CD4-positive, alpha-beta T cell (primary cell): ENCODE measurements at regions not wholly inside any gene's neighbourhood (a gene's known extent, or its start where the extent isn't known, plus 50 kb on each side); places are given as distances from the start of the nearest gene placed in this dataset.

Source experiments
- ATAC-seq: fragments of 200-7000 bp; cut with Tn5 transposase; one replicate; pipeline ENCODE4 v1.10.0; 2022; ENCODE audit warnings: mild to moderate bottlenecking; ENCODE audit not compliant: poor library complexity
- CTCF ChIA-PET: fragments of 350-600 bp; sonication (Branson Sonifier 250); formaldehyde crosslinking; loops from one replicate; lab custom pipeline; 2021; ENCODE audit warnings: antibody characterized with exemption, inconsistent platforms; lab: Charles Lee
- POLR2A ChIA-PET: fragments of 350-600 bp; sonication (Branson Sonifier 250); formaldehyde crosslinking; loops from one replicate; lab custom pipeline; 2021; ENCODE audit warnings: antibody characterized with exemption, inconsistent platforms; lab: Charles Lee
- DNase-seq, 14 experiments: peaks; one replicate each; pipeline ENCODE4 v3.0.0-alpha.2; 2013 to 2020; ENCODE audit warnings: mixed read lengths in 2 of 14
- H3K27ac ChIP-seq, 2 donors: one replicate each; pipeline versions ENCODE4 v1.5.1 to v1.7.0; 2013; ENCODE audit warnings: low read length in 2 of 2, low read depth in 1 of 2, mild to moderate bottlenecking in 1 of 2
- H3K27me3 ChIP-seq, 2 experiments: 1 replicate in 1 of 2; 2 replicates in 1 of 2; pipeline versions ENCODE4 v1.6.1 to v1.7.0; 2013; ENCODE audit warnings: low read length in 2 of 2, control low read depth in 1 of 2, mild to moderate bottlenecking in 1 of 2, moderate library complexity in 1 of 2; ENCODE audit not compliant: insufficient read depth in 2 of 2, control insufficient read depth in 1 of 2
- H3K36me3 ChIP-seq: one replicate; pipeline ENCODE4 v1.6.1; 2013; ENCODE audit warnings: low read length, control low read depth; ENCODE audit not compliant: insufficient read depth
- H3K4me1 ChIP-seq: one replicate; pipeline ENCODE4 v1.6.1; 2013; ENCODE audit warnings: low read length, control low read depth; ENCODE audit not compliant: insufficient read depth
- H3K4me3 ChIP-seq: one replicate; pipeline ENCODE4 v1.5.1; 2013; ENCODE audit warnings: mild to moderate bottlenecking, low read length, moderate library complexity
- H3K9me3 ChIP-seq, 2 experiments: 1 replicate in 1 of 2; 2 replicates in 1 of 2; pipeline versions ENCODE4 v1.6.1 to v1.7.0; 2013; ENCODE audit warnings: low read length in 2 of 2, mild to moderate bottlenecking in 2 of 2, control low read depth in 1 of 2, moderate library complexity in 1 of 2; ENCODE audit not compliant: control insufficient read depth in 1 of 2, insufficient read depth in 1 of 2
- H3K27ac Mint-ChIP-seq: one replicate; pipeline ENCODE4 v1.8.0; 2020; ENCODE audit warnings: mixed read lengths
- H3K27me3 Mint-ChIP-seq: one replicate; pipeline ENCODE4 v1.8.0; 2021; ENCODE audit warnings: mixed read lengths
- H3K36me3 Mint-ChIP-seq: one replicate; pipeline ENCODE4 v1.8.0; 2021; ENCODE audit warnings: low read depth, mixed read lengths
- H3K4me1 Mint-ChIP-seq: one replicate; pipeline ENCODE4 v1.8.0; 2021; ENCODE audit warnings: low read depth, mixed read lengths
- H3K4me3 Mint-ChIP-seq: one replicate; pipeline ENCODE4 v1.8.0; 2020; ENCODE audit warnings: mild to moderate bottlenecking, mixed read lengths
- H3K9me3 Mint-ChIP-seq: one replicate; pipeline ENCODE4 v1.8.0; 2020; ENCODE audit warnings: mixed read lengths
- CTCF ChIP-seq: fragments of 200-600 bp; IDR thresholded peaks from one replicate; pipeline ENCODE4 v1.8.0; 2022; ENCODE audit warnings: antibody characterized with exemption, mild to moderate bottlenecking
- intact Hi-C, 2 experiments: fragments of 100-400 bp; cut with DNase I in 1 of 2; cut with micrococcal nuclease in 1 of 2; formaldehyde crosslinking; loops; one replicate each; pipeline versions ENCODE4 v1.15.1 to v1.9.0; 2023 to 2025; cut with DNase I, micrococcal nuclease

- Mint-ChIP-seq H3K4me1 (no peaks in the 10 kb centered on the region), H3K27ac (no peak overlapping the region), H3K27me3 (peaks cover 55% of the 10 kb centered on the region), H3K4me3 (no peak overlapping the region), H3K9me3 (no peaks in the 10 kb centered on the region), H3K36me3 (no peaks in the 10 kb centered on the region)
- no peak overlapping the region for H3K27ac ChIP-seq
- H3K36me3 ChIP-seq: no peaks in the 10 kb centered on the region
- H3K9me3 ChIP-seq: no peaks in the 10 kb centered on the region
- H3K4me3 ChIP-seq: no peak overlapping the region
- no peaks in the 10 kb centered on the region for H3K4me1 ChIP-seq
- no peak for TF ChIP-seq CTCF
- peaks cover 5 to 8% of the 10 kb centered on the region in 2 experiments for H3K27me3 ChIP-seq
- DNase-seq (no peak), ATAC-seq (no peak)
- CTCF ChIA-PET: no interaction called here
- POLR2A ChIA-PET: no interaction called here
- intact Hi-C loops: no loop called here
Observed at GRCh38 chr4:18582841-18583240, 561.3 kb upstream of the LCORL start.

DNA sequence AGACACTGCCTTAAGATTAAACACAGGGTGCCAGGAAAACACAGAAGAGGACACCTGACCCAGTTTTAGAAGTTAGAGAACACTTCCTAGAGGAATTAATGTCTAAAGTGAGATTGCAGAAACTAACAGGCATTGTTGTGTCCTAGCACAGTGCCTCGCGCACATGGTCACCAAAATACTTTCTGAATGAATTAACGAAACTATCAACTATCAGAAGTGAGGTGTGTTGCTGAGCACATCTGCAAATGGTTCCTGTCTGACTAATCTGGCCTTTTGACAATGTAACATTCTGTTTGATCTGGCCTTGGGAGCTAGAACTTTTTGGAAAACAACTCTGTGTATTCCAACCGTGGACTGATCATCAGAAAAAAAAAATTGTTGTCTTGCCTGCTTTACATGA, 556.8 kb upstream of the LCORL start:
- no peaks in the 10 kb centered on the region for H3K36me3 ChIP-seq
- H3K27ac ChIP-seq: no peak overlapping the region
- Mint-ChIP-seq H3K4me3 (no peak overlapping the region), H3K4me1 (no peaks in the 10 kb centered on the region), H3K27ac (no peak overlapping the region), H3K36me3 (no peaks in the 10 kb centered on the region), H3K9me3 (no peaks in the 10 kb centered on the region), H3K27me3 (peaks cover 34% of the 10 kb centered on the region)
- no peak for TF ChIP-seq CTCF
- ATAC-seq (no peak), DNase-seq (no peak)
- ChIA-PET POLR2A (no interaction called here), CTCF (no interaction called here)
- no peaks in the 10 kb centered on the region for H3K4me1 ChIP-seq
- H3K9me3 ChIP-seq: no peaks in the 10 kb centered on the region
- intact Hi-C loops: no loop called here
- peaks cover 3 to 11% of the 10 kb centered on the region in 2 experiments for H3K27me3 ChIP-seq
- no peak overlapping the region for H3K4me3 ChIP-seq

GRCh38 chr4:18572481-18572880, 550.9 kb upstream of the LCORL start:
- no peak overlapping the region for H3K4me3 ChIP-seq
- ChIA-PET POLR2A (no interaction called here), CTCF (no interaction called here)
- no peaks in the 10 kb centered on the region for H3K36me3 Mint-ChIP-seq
- no peak overlapping the region for H3K4me3 Mint-ChIP-seq
- H3K9me3 ChIP-seq: no peaks in the 10 kb centered on the region
- H3K36me3 ChIP-seq: no peaks in the 10 kb centered on the region
- no peak for DNase-seq
- no peaks in the 10 kb centered on the region for H3K9me3 Mint-ChIP-seq
- H3K27me3 Mint-ChIP-seq: peaks cover 10% of the 10 kb centered on the region
- no peak for TF ChIP-seq CTCF
- intact Hi-C loops: no loop called here
- H3K27me3 ChIP-seq: peaks cover 0 to 3% of the 10 kb centered on the region in 2 experiments
- H3K4me1 ChIP-seq: no peaks in the 10 kb centered on the region
- no peak overlapping the region for H3K27ac Mint-ChIP-seq
- no peak for ATAC-seq
- no peaks in the 10 kb centered on the region for H3K4me1 Mint-ChIP-seq
- no peak overlapping the region for H3K27ac ChIP-seq
